GM19468 (cell line): ENCODE measurements at regions not wholly inside any gene's neighbourhood (a gene's known extent, or its start where the extent isn't known, plus 50 kb on each side); places are given as distances from the start of the nearest gene placed in this dataset.

Experiments
- ATAC-seq: cut with Tn5 transposase; IDR thresholded peaks from one replicate; pipeline ENCODE4 v1.9.1; 2021; ENCODE audit warnings: mild to moderate bottlenecking, moderate library complexity, moderate number of reproducible peaks; ENCODE audit not compliant: unreplicated experiment; ENCODE audit errors: extremely low read depth

GRCh38 chr1:5067246-5067645 is 412.8 kb downstream of the AJAP1 start:
- no peak for ATAC-seq

GRCh38 chr1:5053744-5054143 is 399.3 kb downstream of the AJAP1 start:
- no peak for ATAC-seq

DNA sequence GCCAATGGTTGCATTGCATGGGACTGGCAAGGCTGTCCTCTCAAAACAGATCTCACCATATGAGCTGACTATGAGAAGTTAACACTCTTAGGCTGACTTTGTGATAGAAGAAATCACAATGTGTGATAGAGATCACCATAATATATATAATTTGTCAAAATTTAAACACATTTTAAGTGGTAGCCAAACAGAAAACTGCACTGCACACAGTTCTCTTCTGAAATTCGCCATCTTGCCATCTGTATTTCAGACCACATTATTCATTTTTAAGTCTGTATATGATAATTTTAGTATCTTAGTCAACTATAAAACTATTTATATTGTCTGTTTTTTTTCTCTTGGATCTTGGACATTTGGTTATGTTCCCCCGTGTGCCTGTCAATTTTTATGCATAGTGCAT is 374.7 kb downstream of the AJAP1 start:
- ATAC-seq: no peak

DNA sequence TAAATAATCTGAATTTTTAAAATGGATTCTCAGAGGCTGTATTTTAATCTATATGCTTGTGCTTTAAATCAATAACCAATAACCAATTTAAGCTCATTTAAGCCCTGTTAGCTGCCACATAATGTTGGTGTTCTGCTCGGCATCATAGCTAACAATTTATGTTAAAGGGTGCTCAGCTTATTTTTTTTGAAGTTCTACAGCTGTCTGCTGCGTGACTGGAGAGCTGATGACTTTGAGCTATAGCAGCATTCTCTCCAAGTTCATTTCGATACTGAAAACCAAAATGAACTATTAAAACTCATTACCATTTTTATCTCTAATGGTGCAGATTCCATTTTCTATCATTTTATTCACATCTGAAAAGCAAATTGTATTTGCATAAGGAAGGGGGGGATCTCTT is 357.8 kb downstream of the AJAP1 start:
- no peak for ATAC-seq

- no peak for ATAC-seq
Measured at GRCh38 chr1:5010656-5011055, 356.2 kb downstream of the AJAP1 start.

DNA sequence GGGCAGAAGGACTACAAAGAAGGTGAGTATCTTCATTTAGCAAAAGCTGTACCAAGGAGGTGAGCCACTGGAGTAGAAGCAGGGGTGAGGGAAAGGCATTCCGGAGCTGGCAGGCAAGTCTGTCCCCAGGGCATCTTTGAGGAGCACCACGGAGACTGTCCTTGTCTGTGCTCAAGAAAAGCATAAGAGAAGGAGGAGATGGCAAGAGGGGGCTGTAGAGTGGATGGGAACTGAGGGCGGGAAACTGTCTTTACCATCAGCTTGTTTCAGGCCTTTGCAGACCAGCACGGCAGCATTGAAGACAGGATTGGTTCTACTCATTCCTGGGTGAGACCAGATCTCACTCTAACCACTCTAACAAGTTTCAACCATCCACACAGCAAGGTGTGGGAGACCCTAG is 355.8 kb downstream of the AJAP1 start:
- no peak for ATAC-seq

GRCh38 chr1:5009376-5010065 is 355.1 kb downstream of the AJAP1 start:
- no peak for ATAC-seq

- no peak for ATAC-seq
Measured at GRCh38 chr1:5005171-5005570, 350.8 kb downstream of the AJAP1 start.

- no peak for ATAC-seq
Measured at GRCh38 chr1:5002676-5003075, 348.3 kb downstream of the AJAP1 start.

- ATAC-seq: no peak
Measured at GRCh38 chr1:5001466-5001865, 347.1 kb downstream of the AJAP1 start.

DNA sequence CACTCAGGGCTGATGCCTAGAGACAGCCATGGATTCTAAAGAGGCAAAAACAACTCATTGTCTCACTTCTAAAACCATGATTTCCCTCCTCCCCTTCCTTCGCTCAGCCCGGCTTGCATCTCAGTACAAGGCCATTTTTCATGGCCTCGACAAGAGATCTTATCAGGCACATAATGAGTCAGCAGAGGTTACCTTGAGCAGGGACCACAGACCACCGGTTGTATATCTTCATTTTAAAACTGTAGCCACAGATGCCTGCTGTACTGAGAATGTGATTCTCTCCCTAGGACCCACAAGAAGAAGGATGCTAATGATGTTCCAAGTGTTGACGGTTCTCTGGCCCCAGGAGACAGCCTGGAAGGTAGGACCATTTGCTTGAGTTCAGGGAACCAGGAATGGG is 331.9 kb downstream of the AJAP1 start:
- no peak for ATAC-seq

DNA sequence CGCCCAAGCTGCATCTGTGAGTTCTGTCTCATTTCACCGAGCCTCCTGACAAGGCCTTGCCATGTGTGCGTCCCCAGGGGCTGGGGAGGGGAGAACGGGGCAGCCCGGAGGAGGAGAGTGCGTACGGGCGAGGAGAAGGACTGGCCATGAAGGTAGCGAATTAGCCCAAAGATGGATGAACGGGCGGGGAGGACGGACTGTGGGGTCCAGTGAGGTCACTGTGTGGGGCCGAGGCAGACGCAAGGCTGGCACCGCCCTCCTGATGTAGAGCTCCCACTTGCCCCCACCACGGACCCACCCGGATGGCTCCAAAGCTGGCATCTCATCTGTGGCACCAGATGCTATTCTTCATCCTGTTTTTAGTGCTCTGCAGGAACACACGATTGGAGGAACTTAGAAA is 330.4 kb downstream of the AJAP1 start:
- ATAC-seq: no peak

DNA sequence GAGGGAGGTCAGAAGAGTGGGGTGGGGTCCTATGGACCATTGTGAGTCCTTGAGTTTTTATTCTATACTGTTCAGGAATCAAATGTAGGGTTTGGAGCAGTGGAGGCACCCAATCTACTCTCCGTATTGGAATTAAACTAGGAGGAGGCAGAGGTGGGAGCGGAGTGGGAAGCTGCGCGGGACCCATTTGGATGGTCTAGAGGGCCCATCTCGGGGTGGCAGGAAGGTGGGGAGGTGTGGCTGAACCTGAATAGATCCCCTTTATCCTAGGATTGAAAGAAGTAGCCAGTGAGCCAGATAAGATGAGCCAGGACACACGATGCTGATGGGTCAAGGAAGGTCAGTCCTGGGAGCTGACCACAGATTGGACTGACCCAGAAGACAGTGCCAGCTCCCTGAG is 325.8 kb downstream of the AJAP1 start:
- ATAC-seq: no peak

GRCh38 chr1:4978660-4979390 is 324.4 kb downstream of the AJAP1 start:
- no peak for ATAC-seq

- ATAC-seq: no peak
Measured at GRCh38 chr1:4977701-4978100, 323.3 kb downstream of the AJAP1 start.

GRCh38 chr1:4976859-4977440 is 322.5 kb downstream of the AJAP1 start:
- ATAC-seq: no peak

GRCh38 chr1:4975856-4976255 is 321.4 kb downstream of the AJAP1 start:
- no peak for ATAC-seq

GRCh38 chr1:4974981-4975685 is 320.7 kb downstream of the AJAP1 start:
- no peak for ATAC-seq

- no peak for ATAC-seq
Measured at GRCh38 chr1:4973341-4973740, 318.9 kb downstream of the AJAP1 start.

DNA sequence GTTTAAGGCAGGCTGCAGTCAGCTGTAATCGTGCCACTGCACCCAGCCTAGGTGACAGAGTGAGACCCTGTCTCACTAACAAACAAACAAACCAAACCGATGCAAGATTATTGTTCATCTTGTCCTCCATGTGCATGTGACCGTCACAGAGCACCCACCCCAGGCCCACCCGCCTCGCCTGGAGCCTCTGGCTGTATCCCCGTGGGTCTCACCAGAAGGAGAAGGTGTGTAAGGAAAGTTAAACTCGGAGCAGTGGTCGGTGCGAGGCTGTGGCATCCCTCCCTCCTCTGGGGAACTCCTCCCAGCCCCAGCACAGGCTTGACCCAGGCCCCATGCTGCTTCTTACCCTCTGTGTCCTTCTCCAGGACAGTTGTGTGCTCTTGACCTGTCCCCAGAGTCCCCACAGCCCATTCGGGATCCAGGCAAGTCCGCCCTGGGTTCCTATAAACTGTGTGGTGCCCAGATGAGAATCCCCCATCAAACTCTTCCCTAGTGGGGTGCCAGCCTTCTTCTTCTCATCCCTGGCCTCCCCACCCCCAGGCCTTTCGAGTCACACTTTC is 318.4 kb downstream of the AJAP1 start:
- ATAC-seq: no peak

GRCh38 chr1:4971666-4972065 is 317.3 kb downstream of the AJAP1 start:
- no peak for ATAC-seq
